Thoracic aorta (tissue), 2 donors: ENCODE measurements at regions not wholly inside any gene's neighbourhood (a gene's known extent, or its start where the extent isn't known, plus 50 kb on each side); places are given as distances from the start of the nearest gene placed in this dataset.

Experiments used
- ATAC-seq: fragments of 150-250 bp; one replicate; pipeline ENCODE4 v1.8.0; 2017; ENCODE audit warnings: low read depth; ENCODE audit not compliant: insufficient number of reproducible peaks, low FRiP score
- DNase-seq: peaks from one replicate; pipeline ENCODE4 v3.0.0-alpha.2; 2020; ENCODE audit warnings: low spot score
- H3K27ac ChIP-seq, 2 donors: fragments of 200-600 bp; sonication (generic); 1 replicate in 1 of 2; 2 replicates in 1 of 2; pipeline ENCODE4 v1.5.1; 2016; ENCODE audit warnings: mild to moderate bottlenecking in 2 of 2, moderate library complexity in 2 of 2
- H3K27me3 ChIP-seq: fragments of 200-600 bp; sonication (generic); replicated peaks from 2 replicates; pipeline ENCODE4 v1.6.0; 2016; ENCODE audit warnings: mild to moderate bottlenecking; ENCODE audit not compliant: insufficient read depth
- H3K36me3 ChIP-seq: fragments of 200-600 bp; sonication (generic); one replicate; pipeline ENCODE4 v1.5.1; 2016
- H3K4me1 ChIP-seq, 2 donors: fragments of 200-600 bp; sonication (generic); 1 replicate in 1 of 2; 2 replicates in 1 of 2; pipeline versions ENCODE4 v1.5.1 to v1.6.0; 2016; ENCODE audit warnings: low read depth in 2 of 2, mild to moderate bottlenecking in 1 of 2; ENCODE audit not compliant: control insufficient read depth in 1 of 2
- H3K4me3 ChIP-seq: fragments of 200-600 bp; sonication (generic); 2 replicates; pipeline ENCODE4 v1.5.1; 2016; ENCODE audit warnings: mild to moderate bottlenecking
- H3K9me3 ChIP-seq: fragments of 200-600 bp; sonication (generic); 2 replicates; pipeline ENCODE4 v1.5.1; 2016
- TF ChIP-seq, protein P1 (sequence below): fragments of 200-600 bp; sonication (generic); IDR thresholded peaks from one replicate; pipeline ENCODE4 v1.5.1; 2019; ENCODE audit warnings: antibody characterized with exemption

DNA sequence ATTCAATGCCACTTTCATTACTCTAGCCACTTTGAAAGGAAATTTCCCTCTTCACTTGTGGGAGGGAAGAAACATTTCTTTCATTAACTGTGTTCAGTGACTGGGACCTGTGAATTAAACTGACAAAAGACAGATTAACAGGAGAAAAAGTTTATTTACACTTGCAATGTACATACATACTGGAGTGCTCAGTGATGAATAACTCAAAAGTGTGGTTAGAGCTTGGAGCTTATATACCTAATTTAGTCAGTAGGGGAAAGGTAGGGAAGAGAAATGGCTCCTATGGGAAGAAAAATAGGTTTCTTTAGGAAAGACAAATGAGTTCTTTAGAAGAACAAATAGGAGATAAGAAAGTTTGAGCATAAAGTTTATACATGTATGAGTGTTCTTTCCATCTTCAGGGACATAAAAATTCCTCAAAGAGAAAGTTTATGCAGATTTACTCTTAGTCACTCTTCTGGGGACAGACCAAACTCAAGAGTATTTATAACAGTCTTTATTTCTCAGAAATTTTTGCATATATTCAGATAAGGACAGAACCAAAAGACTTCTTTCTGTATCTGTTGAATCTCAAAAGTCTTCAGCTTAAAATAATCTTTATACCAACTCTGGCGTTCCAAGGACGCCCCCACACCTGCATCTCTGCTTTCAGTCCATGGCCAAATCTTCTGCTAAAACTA is 120.0 kb upstream of the RAI14 start:
- DNase-seq: no peak
- no peak for ATAC-seq
- peaks cover 23 to 68% of the 10 kb centered on the region in 2 donors for H3K4me1 ChIP-seq
- no peak overlapping the region for H3K4me3 ChIP-seq
- H3K36me3 ChIP-seq: no peaks in the 10 kb centered on the region
- no peaks in the 10 kb centered on the region for H3K27me3 ChIP-seq
- TF ChIP-seq, protein P1, sequence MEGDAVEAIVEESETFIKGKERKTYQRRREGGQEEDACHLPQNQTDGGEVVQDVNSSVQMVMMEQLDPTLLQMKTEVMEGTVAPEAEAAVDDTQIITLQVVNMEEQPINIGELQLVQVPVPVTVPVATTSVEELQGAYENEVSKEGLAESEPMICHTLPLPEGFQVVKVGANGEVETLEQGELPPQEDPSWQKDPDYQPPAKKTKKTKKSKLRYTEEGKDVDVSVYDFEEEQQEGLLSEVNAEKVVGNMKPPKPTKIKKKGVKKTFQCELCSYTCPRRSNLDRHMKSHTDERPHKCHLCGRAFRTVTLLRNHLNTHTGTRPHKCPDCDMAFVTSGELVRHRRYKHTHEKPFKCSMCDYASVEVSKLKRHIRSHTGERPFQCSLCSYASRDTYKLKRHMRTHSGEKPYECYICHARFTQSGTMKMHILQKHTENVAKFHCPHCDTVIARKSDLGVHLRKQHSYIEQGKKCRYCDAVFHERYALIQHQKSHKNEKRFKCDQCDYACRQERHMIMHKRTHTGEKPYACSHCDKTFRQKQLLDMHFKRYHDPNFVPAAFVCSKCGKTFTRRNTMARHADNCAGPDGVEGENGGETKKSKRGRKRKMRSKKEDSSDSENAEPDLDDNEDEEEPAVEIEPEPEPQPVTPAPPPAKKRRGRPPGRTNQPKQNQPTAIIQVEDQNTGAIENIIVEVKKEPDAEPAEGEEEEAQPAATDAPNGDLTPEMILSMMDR: no peak
- H3K27ac ChIP-seq: peak overlapping the region; percentile 52 to 80
- H3K9me3 ChIP-seq: no peaks in the 10 kb centered on the region

DNA sequence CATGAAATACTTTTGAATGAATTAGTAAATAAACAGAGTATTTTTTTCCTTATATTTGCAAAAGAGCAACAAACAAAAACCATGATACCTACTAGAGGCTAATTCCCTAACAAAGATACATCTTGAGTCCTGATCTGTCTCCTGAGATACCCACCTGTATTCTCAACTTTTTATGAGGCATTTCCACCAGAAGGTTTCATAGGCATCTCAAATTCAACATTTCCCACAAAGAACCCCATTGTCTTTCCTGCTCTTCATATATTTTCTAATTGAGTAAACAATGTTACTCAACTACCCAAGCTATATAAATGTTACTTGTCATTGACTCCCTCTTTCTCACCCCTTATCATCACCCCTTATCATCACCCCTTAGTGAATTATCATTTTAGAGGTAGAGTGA is 119.4 kb upstream of the RAI14 start:
- no peaks in the 10 kb centered on the region for H3K27me3 ChIP-seq
- DNase-seq (no peak), ATAC-seq (no peak)
- H3K9me3 ChIP-seq: no peaks in the 10 kb centered on the region
- no peaks in the 10 kb centered on the region for H3K36me3 ChIP-seq
- H3K4me3 ChIP-seq: no peak overlapping the region
- peaks cover 23 to 63% of the 10 kb centered on the region in 2 donors for H3K4me1 ChIP-seq
- TF ChIP-seq, protein P1: no peak
- peak overlapping the region in 1 of 2 donors; percentile 80 for H3K27ac ChIP-seq

DNA sequence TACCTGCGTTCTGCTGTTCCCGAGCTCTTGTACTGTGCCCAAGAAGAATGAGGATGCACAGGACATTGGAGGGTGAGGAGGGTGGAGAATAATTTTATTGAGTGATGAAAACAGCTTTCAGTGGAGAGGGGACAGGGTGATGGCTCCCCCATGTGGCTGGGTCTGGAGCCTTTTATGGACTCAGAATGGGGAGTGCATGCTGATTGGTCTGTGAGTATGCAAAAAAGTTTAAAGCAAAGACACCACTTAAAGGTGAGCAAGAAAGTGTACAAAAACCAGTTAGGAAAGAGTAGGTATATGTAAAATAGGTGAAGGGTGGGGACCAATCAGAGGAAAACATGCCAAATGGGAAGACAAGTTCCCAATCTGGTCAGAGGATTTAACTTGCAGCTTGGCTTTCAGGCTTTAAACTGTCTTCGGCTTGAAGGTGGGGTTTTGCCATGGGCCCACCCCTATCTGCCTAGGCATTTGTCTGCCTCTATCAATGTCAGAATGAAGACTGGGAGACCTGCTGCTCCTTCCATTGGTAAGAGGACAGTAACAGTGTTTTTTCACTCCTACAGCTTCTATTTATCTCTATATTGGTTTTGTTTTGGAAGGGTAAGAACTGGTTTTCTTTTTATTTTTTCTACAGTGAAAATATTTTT is 118.0 kb upstream of the RAI14 start:
- Histone ChIP-seq H3K4me3 (no peak overlapping the region), H3K36me3 (no peaks in the 10 kb centered on the region), H3K27me3 (no peaks in the 10 kb centered on the region), H3K27ac (peak overlapping the region; percentile 23 to 36), H3K4me1 (peaks cover 11 to 49% of the 10 kb centered on the region in 2 donors), H3K9me3 (no peaks in the 10 kb centered on the region)
- TF ChIP-seq, protein P1: no peak
- ATAC-seq (no peak), DNase-seq (no peak)

DNA sequence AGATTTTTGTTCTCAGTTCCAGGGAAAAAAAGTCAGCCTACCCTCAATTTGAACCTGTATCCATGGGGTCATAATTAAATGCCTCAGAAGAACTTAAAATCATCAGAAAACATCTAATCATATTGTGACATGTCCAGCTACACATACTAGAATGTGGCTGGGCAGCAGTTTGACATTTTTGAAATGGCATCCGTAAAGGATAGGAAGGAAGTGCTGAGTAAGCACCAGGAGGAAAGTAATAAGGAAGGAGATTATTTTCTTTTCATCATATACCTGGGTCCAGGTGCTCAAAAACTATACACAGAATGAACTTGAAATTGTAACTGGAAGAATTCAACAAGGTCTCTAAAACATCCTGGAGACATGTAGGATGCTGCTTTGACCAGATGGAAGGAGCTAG is 116.9 kb upstream of the RAI14 start:
- no peaks in the 10 kb centered on the region for H3K9me3 ChIP-seq
- DNase-seq: no peak
- no peak overlapping the region for H3K4me3 ChIP-seq
- no peaks in the 10 kb centered on the region for H3K36me3 ChIP-seq
- TF ChIP-seq, protein P1: no peak
- ATAC-seq: no peak
- no peak overlapping the region for H3K27ac ChIP-seq
- peaks cover 4 to 39% of the 10 kb centered on the region in 2 donors for H3K4me1 ChIP-seq
- no peaks in the 10 kb centered on the region for H3K27me3 ChIP-seq

DNA sequence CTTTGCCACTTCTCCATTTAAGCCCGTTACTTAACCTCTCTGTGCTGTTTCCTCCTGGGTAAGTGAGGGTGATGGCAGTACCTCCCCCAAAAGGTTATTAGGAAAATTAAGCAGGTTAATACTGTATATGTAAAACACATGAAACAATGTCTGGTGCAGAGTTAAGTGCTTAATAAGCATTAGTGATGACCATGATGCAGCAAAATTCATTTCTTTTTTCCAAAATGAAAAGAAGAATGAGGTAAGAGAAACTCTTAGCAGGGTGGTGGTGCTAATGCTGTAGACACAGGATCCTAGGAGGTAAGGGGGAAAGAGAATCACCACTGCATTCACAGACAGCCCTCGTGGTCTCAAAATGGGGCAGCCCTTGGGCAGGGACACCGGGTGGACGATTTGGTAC is 115.1 kb upstream of the RAI14 start:
- Histone ChIP-seq H3K27me3 (no peaks in the 10 kb centered on the region), H3K4me1 (peaks cover 0 to 20% of the 10 kb centered on the region in 2 donors), H3K9me3 (no peaks in the 10 kb centered on the region), H3K27ac (no peak overlapping the region), H3K36me3 (no peaks in the 10 kb centered on the region), H3K4me3 (no peak overlapping the region)
- DNase-seq (no peak), ATAC-seq (no peak)
- TF ChIP-seq, protein P1: no peak
